ENCODE measurements at regions not wholly inside any gene's neighbourhood (a gene's known extent, or its start where the extent isn't known, plus 50 kb on each side); places are given as distances from the start of the nearest gene placed in this dataset.

GRCh38 chr4:34800953-34801352 lies 1443.4 kb downstream of the ARAP2 start:
- H3K9me3 ChIP-seq (ENCODE audit: control insufficient read depth, low read length, poor library complexity, severe bottlenecking): no peaks in the 10 kb centered on the region
- no peak overlapping the region for H3K4me3 Mint-ChIP-seq
- no peak for ATAC-seq
- no peaks in the 10 kb centered on the region for H3K36me3 Mint-ChIP-seq (ENCODE audit: low read depth)
- H3K4me1 Mint-ChIP-seq: no peaks in the 10 kb centered on the region
- no peak for DNase-seq
- H3K27ac Mint-ChIP-seq: no peak overlapping the region
- H3K27me3 Mint-ChIP-seq: no peaks in the 10 kb centered on the region

GRCh38 chr4:34814266-34814665 lies 1430.0 kb downstream of the ARAP2 start:
- ATAC-seq (no peak), DNase-seq (no peak)
- H3K4me1 Mint-ChIP-seq: no peaks in the 10 kb centered on the region
- H3K4me3 Mint-ChIP-seq: no peak overlapping the region
- H3K27me3 Mint-ChIP-seq: no peaks in the 10 kb centered on the region
- H3K36me3 Mint-ChIP-seq (ENCODE audit: low read depth): no peaks in the 10 kb centered on the region
- H3K27ac Mint-ChIP-seq: no peak overlapping the region
- H3K9me3 ChIP-seq (ENCODE audit: control insufficient read depth, low read length, poor library complexity, severe bottlenecking): no peaks in the 10 kb centered on the region

DNA sequence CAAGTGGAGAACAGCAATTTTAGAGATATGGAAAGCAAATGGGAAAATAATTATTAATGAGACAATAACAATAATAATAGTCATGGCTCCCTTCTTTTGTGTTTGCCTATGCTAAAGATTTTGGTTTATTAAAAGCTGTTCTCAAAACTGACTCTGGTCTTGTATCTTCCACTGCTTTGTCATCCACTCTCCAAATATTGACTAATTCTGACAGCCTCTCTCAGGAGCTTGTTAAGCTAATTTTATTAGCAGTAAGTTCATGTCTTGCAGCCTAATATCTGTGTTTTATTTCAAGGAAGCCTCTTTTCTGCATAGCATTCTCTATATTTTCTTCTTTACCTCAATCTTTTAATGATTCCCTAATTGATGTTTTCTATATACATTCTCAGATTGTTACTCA lies 1419.8 kb downstream of the ARAP2 start:
- H3K4me1 Mint-ChIP-seq: no peaks in the 10 kb centered on the region
- H3K36me3 Mint-ChIP-seq (ENCODE audit: low read depth): no peaks in the 10 kb centered on the region
- no peak overlapping the region for H3K4me3 Mint-ChIP-seq
- DNase-seq: no peak
- ATAC-seq: no peak
- H3K27ac Mint-ChIP-seq: no peak overlapping the region
- H3K9me3 ChIP-seq (ENCODE audit: control insufficient read depth, low read length, poor library complexity, severe bottlenecking): no peaks in the 10 kb centered on the region
- no peaks in the 10 kb centered on the region for H3K27me3 Mint-ChIP-seq

GRCh38 chr4:34826660-34827059 lies 1417.7 kb downstream of the ARAP2 start:
- Mint-ChIP-seq H3K4me1 (no peaks in the 10 kb centered on the region), H3K4me3 (no peak overlapping the region), H3K27ac (no peak overlapping the region), H3K36me3 (ENCODE audit: low read depth) (no peaks in the 10 kb centered on the region), H3K27me3 (no peaks in the 10 kb centered on the region)
- ATAC-seq (no peak), DNase-seq (no peak)
- no peaks in the 10 kb centered on the region for H3K9me3 ChIP-seq (ENCODE audit: control insufficient read depth, low read length, poor library complexity, severe bottlenecking)

- Mint-ChIP-seq H3K4me1 (no peaks in the 10 kb centered on the region), H3K36me3 (ENCODE audit: low read depth) (no peaks in the 10 kb centered on the region), H3K27ac (no peak overlapping the region), H3K4me3 (no peak overlapping the region), H3K27me3 (no peaks in the 10 kb centered on the region)
- H3K9me3 ChIP-seq (ENCODE audit: control insufficient read depth, low read length, poor library complexity, severe bottlenecking): no peaks in the 10 kb centered on the region
- ATAC-seq: no peak
- no peak for DNase-seq
These were observed 1398.4 kb downstream of the ARAP2 start for GRCh38 chr4:34845926-34846325.

- Mint-ChIP-seq H3K27ac (no peak overlapping the region), H3K27me3 (no peaks in the 10 kb centered on the region), H3K36me3 (ENCODE audit: low read depth) (no peaks in the 10 kb centered on the region), H3K4me1 (no peaks in the 10 kb centered on the region), H3K4me3 (no peak overlapping the region)
- no peaks in the 10 kb centered on the region for H3K9me3 ChIP-seq (ENCODE audit: control insufficient read depth, low read length, poor library complexity, severe bottlenecking)
- no peak for ATAC-seq
- DNase-seq: no peak
These were observed 1393.9 kb downstream of the ARAP2 start for GRCh38 chr4:34850421-34850820.

GRCh38 chr4:34850968-34851367 lies 1393.3 kb downstream of the ARAP2 start:
- H3K9me3 ChIP-seq (ENCODE audit: control insufficient read depth, low read length, poor library complexity, severe bottlenecking): no peaks in the 10 kb centered on the region
- ATAC-seq (no peak), DNase-seq (no peak)
- Mint-ChIP-seq H3K36me3 (ENCODE audit: low read depth) (no peaks in the 10 kb centered on the region), H3K4me3 (no peak overlapping the region), H3K27me3 (no peaks in the 10 kb centered on the region), H3K27ac (no peak overlapping the region), H3K4me1 (no peaks in the 10 kb centered on the region)

GRCh38 chr4:34851411-34851810 lies 1392.9 kb downstream of the ARAP2 start:
- no peak overlapping the region for H3K4me3 Mint-ChIP-seq
- H3K4me1 Mint-ChIP-seq: no peaks in the 10 kb centered on the region
- H3K36me3 Mint-ChIP-seq (ENCODE audit: low read depth): no peaks in the 10 kb centered on the region
- no peaks in the 10 kb centered on the region for H3K9me3 ChIP-seq (ENCODE audit: control insufficient read depth, low read length, poor library complexity, severe bottlenecking)
- DNase-seq (no peak), ATAC-seq (no peak)
- no peaks in the 10 kb centered on the region for H3K27me3 Mint-ChIP-seq
- no peak overlapping the region for H3K27ac Mint-ChIP-seq

GRCh38 chr4:34854451-34854850 lies 1389.9 kb downstream of the ARAP2 start:
- no peak for DNase-seq
- Mint-ChIP-seq H3K36me3 (ENCODE audit: low read depth) (no peaks in the 10 kb centered on the region), H3K4me3 (no peak overlapping the region), H3K27me3 (no peaks in the 10 kb centered on the region), H3K27ac (no peak overlapping the region), H3K4me1 (no peaks in the 10 kb centered on the region)
- no peaks in the 10 kb centered on the region for H3K9me3 ChIP-seq (ENCODE audit: control insufficient read depth, low read length, poor library complexity, severe bottlenecking)
- ATAC-seq: no peak

DNA sequence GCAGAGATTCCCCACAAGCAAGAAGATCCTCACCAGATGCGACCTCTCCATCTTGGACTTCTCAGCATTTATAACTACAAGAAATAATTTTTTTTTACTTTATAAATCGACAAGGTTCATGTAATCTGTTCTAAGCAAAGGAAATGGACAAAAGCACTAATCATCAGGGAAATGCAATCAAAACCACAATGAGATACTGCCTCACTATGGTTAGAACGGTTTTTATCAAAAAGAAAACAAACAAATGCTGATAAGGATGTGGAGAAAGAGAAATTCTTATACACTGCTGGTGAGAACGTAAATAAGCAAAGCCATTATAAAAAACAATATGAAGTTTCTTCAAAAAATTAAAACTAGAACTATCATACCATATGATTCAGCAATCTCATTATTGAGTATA lies 1382.6 kb downstream of the ARAP2 start:
- Mint-ChIP-seq H3K36me3 (ENCODE audit: low read depth) (no peaks in the 10 kb centered on the region), H3K27ac (no peak overlapping the region), H3K27me3 (no peaks in the 10 kb centered on the region), H3K4me1 (no peaks in the 10 kb centered on the region), H3K4me3 (no peak overlapping the region)
- DNase-seq (no peak), ATAC-seq (no peak)
- H3K9me3 ChIP-seq (ENCODE audit: control insufficient read depth, low read length, poor library complexity, severe bottlenecking): no peaks in the 10 kb centered on the region

DNA sequence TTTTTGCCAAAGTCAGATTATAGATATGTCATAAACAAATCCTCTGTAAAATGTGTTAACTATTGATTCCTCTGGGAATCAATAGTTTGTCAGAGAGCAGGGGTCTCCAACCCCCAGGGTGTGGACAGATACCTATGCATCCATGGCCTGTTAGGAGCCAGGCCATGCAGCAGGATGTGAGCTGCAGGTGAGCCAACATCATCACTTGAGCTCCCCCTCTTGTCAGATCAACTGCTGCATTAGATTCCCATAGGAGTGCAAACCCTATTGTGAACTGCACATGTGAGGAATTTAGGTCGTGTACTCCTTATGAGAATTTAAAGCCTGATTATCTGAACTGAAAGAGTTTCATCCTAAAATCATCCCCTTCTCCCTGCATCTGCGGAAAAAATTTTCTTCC lies 1365.4 kb downstream of the ARAP2 start:
- Mint-ChIP-seq H3K27me3 (no peaks in the 10 kb centered on the region), H3K4me3 (no peak overlapping the region), H3K27ac (no peak overlapping the region), H3K4me1 (no peaks in the 10 kb centered on the region), H3K36me3 (ENCODE audit: low read depth) (no peaks in the 10 kb centered on the region)
- H3K9me3 ChIP-seq (ENCODE audit: control insufficient read depth, low read length, poor library complexity, severe bottlenecking): no peaks in the 10 kb centered on the region
- DNase-seq: no peak
- no peak for ATAC-seq

DNA sequence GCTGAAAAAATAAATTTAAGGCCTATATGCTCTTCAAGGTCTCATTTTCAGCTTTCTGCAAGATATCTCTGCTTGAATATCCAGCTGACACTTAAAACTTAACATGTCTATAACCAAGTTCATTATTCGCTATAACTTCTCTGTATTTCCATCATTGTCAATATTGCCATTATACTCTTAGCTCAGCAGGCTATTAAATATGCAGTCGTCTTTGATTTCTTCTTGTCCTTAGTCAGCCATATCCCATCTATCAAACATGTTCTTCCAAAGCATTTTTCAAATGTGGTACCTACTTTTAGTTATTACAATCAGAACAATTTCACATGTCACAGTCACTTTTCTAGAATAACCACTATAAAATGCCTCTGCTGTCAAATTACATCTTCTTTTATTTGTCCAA lies 1364.1 kb downstream of the ARAP2 start:
- Mint-ChIP-seq H3K27me3 (no peaks in the 10 kb centered on the region), H3K4me3 (no peak overlapping the region), H3K27ac (no peak overlapping the region), H3K36me3 (ENCODE audit: low read depth) (no peaks in the 10 kb centered on the region), H3K4me1 (no peaks in the 10 kb centered on the region)
- H3K9me3 ChIP-seq (ENCODE audit: control insufficient read depth, low read length, poor library complexity, severe bottlenecking): no peaks in the 10 kb centered on the region
- ATAC-seq (no peak), DNase-seq (no peak)

DNA sequence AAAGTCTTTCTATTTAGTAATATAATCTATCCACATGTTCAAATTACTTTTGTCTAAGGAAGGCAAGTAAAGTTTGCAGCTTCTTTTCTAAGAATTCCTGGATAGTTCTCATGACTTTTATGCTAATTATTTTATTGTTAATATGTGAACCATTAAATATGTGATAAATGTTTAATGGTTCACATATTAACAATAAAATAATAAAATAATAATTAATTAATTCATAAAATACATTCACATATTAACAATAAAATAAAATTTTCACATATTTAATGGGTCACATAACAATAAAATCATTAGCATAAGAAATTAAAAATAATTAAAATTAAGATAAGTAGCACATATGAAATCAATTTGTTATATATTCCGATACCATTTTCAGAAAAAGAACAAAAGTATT lies 1352.4 kb downstream of the ARAP2 start:
- no peaks in the 10 kb centered on the region for H3K27me3 Mint-ChIP-seq
- H3K4me1 Mint-ChIP-seq: no peaks in the 10 kb centered on the region
- no peaks in the 10 kb centered on the region for H3K36me3 Mint-ChIP-seq (ENCODE audit: low read depth)
- H3K27ac Mint-ChIP-seq: no peak overlapping the region
- no peak overlapping the region for H3K4me3 Mint-ChIP-seq
- no peaks in the 10 kb centered on the region for H3K9me3 ChIP-seq (ENCODE audit: control insufficient read depth, low read length, poor library complexity, severe bottlenecking)
- ATAC-seq: no peak
- DNase-seq: no peak

GRCh38 chr4:34893382-34893781 lies 1350.9 kb downstream of the ARAP2 start:
- H3K4me3 Mint-ChIP-seq: no peak overlapping the region
- no peak for ATAC-seq
- no peaks in the 10 kb centered on the region for H3K27me3 Mint-ChIP-seq

GRCh38 chr4:34920032-34920431 lies 1324.3 kb downstream of the ARAP2 start:
- DNase-seq (no peak), ATAC-seq (no peak)
- H3K4me3 Mint-ChIP-seq: no peak overlapping the region
- H3K4me1 Mint-ChIP-seq: no peaks in the 10 kb centered on the region
- no peaks in the 10 kb centered on the region for H3K9me3 ChIP-seq (ENCODE audit: control insufficient read depth, low read length, poor library complexity, severe bottlenecking)
- no peak overlapping the region for H3K27ac Mint-ChIP-seq
- no peaks in the 10 kb centered on the region for H3K36me3 Mint-ChIP-seq (ENCODE audit: low read depth)
- no peaks in the 10 kb centered on the region for H3K27me3 Mint-ChIP-seq

More at GRCh38 chr4:34893382-34893781, 1350.9 kb downstream of the ARAP2 start:
- H3K4me1 Mint-ChIP-seq: no peaks in the 10 kb centered on the region
- H3K27ac Mint-ChIP-seq: no peak overlapping the region
- no peak for DNase-seq
- H3K36me3 Mint-ChIP-seq (ENCODE audit: low read depth): no peaks in the 10 kb centered on the region
- H3K9me3 ChIP-seq (ENCODE audit: control insufficient read depth, low read length, poor library complexity, severe bottlenecking): no peaks in the 10 kb centered on the region

Data from T-helper 17 cell (primary cell).